ENCODE measurements at regions not wholly inside any gene's neighbourhood (a gene's known extent, or its start where the extent isn't known, plus 50 kb on each side); places are given as distances from the start of the nearest gene placed in this dataset.
"Not testable (repeated sequence)": the region's sequence is repeated elsewhere in the genome, so short reads cannot be mapped to it uniquely, and the experiment has no call there.

DNA sequence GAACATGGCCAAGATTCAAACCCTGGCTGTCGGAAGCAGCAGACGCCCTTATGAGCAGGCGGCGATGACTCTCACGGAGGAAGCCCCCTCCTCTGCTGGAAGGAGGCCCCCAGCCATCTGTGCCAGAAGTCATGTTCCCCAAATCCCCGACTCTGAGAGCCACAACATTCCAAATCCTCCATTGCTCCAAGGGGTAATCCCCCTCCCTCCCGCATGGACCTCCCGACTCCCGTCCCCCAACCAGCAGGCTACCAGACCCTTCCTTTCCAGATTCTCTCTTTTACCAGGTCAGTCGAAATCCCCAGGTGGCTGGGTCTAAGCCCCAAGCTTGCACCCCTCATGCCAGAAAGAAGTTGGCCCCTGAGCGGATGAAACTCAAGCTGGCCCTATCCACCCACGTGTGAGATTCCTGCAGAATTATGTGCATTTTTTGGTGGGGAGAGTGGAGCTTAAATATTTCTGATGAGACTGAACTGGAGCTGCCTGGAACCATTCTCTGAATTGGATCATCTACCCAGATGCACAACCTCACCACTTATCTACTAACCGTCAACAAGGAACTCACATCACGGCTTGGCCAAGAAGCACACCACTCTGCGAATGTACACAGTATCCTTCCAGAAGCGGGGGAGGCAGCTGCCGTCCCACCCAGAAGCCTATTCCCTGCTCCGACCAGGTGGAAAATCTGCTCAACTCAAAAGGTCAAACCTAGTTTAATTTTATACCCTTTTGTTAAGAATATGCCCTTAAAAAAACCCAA, 283.5 kb downstream of the C16orf95 start:
- Histone ChIP-seq H3K36me3 (no peaks in the 10 kb centered on the region), H3K9me3 (no peaks in the 10 kb centered on the region), H3K4me1 (ENCODE audit: insufficient read depth) (peaks cover 5% of the 10 kb centered on the region), H3K27ac (peak overlapping the region in 1 of 2 donors; percentile 25), H3K27me3 (no peaks in the 10 kb centered on the region), H3K4me3 (no peak overlapping the region)
- WGBS, 3 donors: 12 to 21% (median 20%) methylated on average over 18 of the region's 18 CpGs
- peak in 3 of 5 donors; percentile 56 to 73 (median 64) for DNase-seq
- TF ChIP-seq, protein P1, sequence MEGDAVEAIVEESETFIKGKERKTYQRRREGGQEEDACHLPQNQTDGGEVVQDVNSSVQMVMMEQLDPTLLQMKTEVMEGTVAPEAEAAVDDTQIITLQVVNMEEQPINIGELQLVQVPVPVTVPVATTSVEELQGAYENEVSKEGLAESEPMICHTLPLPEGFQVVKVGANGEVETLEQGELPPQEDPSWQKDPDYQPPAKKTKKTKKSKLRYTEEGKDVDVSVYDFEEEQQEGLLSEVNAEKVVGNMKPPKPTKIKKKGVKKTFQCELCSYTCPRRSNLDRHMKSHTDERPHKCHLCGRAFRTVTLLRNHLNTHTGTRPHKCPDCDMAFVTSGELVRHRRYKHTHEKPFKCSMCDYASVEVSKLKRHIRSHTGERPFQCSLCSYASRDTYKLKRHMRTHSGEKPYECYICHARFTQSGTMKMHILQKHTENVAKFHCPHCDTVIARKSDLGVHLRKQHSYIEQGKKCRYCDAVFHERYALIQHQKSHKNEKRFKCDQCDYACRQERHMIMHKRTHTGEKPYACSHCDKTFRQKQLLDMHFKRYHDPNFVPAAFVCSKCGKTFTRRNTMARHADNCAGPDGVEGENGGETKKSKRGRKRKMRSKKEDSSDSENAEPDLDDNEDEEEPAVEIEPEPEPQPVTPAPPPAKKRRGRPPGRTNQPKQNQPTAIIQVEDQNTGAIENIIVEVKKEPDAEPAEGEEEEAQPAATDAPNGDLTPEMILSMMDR (IDR thresholded peaks at IDR 0.05): no peak
- TF ChIP-seq POLR2A (IDR thresholded peaks at IDR 0.05) (no peak), EP300 (IDR thresholded peaks at IDR 0.05) (no peak)
- intact Hi-C loops (cut with DNase I): no loop called here

DNA sequence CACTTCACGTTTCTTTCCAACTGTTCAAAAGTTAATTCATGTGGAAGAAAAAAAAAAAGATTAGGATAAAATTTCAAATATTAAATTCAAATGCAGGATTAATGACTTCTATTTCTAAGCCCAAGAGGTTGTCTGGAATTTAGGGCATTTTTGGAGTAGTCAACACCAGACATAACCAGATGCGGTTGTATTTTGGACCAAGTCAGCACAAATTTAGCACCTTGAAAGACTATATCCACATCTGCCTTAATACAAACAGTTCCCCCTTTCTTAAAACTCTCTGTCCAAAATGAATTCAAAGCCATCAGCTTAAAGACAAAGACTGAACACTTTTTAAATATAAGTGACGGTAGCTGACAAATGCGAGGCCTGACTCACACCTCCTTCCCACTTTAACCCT, 282.9 kb downstream of the C16orf95 start:
- 9 to 15% (median 11%) methylated on average over 4 of the region's 4 CpGs for WGBS, 3 donors
- TF ChIP-seq, protein P1 (IDR thresholded peaks at IDR 0.05): no peak

DNA sequence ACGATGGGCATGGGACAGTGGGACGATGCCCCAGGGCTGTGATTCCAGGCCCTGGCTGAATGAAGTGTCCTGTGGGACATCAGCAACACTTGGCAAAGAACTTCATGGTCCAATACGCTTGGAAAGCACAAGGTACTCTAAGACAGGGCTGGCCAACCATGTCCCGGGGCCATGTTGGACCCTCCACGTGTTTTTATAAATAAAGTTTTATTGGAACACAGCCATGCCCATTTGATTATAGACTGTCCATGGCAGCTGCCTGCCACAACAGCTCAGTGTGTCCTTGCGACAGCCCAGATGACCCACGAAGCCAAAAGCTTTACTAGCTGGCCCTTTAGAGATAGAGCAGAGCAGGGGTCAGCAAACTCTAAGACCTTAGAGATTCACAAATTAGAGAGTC, 282.1 kb downstream of the C16orf95 start:
- intact Hi-C loops (cut with DNase I): no loop called here
- Histone ChIP-seq H3K27me3 (no peaks in the 10 kb centered on the region), H3K36me3 (no peaks in the 10 kb centered on the region), H3K27ac (no peak overlapping the region), H3K4me3 (no peak overlapping the region), H3K4me1 (ENCODE audit: insufficient read depth) (peaks cover 5% of the 10 kb centered on the region), H3K9me3 (no peaks in the 10 kb centered on the region)
- no peak for TF ChIP-seq POLR2A (IDR thresholded peaks at IDR 0.05)
- TF ChIP-seq, protein P1 (IDR thresholded peaks at IDR 0.05): no peak
- TF ChIP-seq EP300 (IDR thresholded peaks at IDR 0.05): no peak
- 89 to 93% (median 90%) methylated on average over 7 of the region's 7 CpGs for WGBS, 3 donors
- no peak for DNase-seq

More for the DNA sequence above, 282.9 kb downstream of the C16orf95 start:
- no peak overlapping the region for H3K4me3 ChIP-seq
- H3K9me3 ChIP-seq: no peaks in the 10 kb centered on the region
- no peaks in the 10 kb centered on the region for H3K36me3 ChIP-seq
- H3K27ac ChIP-seq: no peak overlapping the region
- peaks cover 5% of the 10 kb centered on the region for H3K4me1 ChIP-seq (ENCODE audit: insufficient read depth)
- intact Hi-C loops (cut with DNase I): no loop called here
- H3K27me3 ChIP-seq: no peaks in the 10 kb centered on the region
- DNase-seq: no peak

DNA sequence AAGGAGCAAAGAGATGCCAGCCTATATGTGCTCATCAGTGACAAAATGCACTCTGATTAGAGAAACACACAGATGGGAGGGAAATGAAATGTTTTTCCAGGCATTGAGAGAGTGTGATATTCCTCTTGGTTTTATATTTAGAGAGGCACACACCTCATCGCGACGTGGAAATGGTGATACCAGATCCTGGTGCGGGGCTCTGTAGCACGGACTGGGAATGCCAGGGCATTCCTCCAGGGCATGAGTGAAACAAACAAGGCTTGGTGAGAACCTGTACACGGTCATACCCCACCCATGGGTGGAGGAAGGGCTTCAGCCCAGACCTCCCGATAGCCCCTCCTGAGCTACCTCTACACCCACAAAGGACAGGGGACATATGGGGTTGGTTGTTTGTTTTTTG, 280.2 kb downstream of the C16orf95 start:
- intact Hi-C loops (cut with DNase I): no loop called here
- Histone ChIP-seq H3K27ac (no peak overlapping the region), H3K27me3 (no peaks in the 10 kb centered on the region), H3K4me3 (no peak overlapping the region), H3K9me3 (no peaks in the 10 kb centered on the region), H3K36me3 (no peaks in the 10 kb centered on the region), H3K4me1 (ENCODE audit: insufficient read depth) (peaks cover 5% of the 10 kb centered on the region)
- DNase-seq: no peak
- WGBS, 3 donors: 92 to 95% (median 93%) methylated on average over 7 of the region's 7 CpGs
- TF ChIP-seq, protein P1 (IDR thresholded peaks at IDR 0.05): no peak
- TF ChIP-seq POLR2A (IDR thresholded peaks at IDR 0.05) (no peak), EP300 (IDR thresholded peaks at IDR 0.05) (no peak)

DNA sequence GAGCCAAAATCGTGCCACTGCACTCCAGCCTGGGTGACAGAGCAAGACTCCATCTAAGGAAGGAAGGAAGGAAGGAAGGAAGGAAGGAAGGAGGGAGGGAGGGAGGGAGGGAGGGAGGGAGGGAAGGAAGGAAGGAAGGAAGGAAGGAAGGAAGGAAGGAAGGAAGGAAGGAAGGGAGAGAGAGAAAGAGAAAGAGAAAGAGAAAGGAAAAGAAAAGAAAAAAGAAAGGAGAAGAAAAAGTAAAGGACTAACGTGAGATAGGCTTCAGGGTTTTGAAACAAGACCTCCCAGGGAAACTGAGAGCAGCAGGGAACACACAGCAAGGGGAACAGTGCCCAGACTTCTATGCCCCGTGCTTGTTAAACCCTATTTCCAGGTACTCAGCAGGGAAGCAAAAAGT, 278.7 kb downstream of the C16orf95 start:
- H3K4me1 ChIP-seq (ENCODE audit: insufficient read depth); H3K27ac ChIP-seq; H3K9me3 ChIP-seq; H3K27me3 ChIP-seq; H3K4me3 ChIP-seq; DNase-seq; H3K36me3 ChIP-seq; intact Hi-C loops (cut with DNase I): not testable (repeated sequence)
- WGBS, 3 donors: 85 to 92% (median 87%) methylated on average over 3 of the region's 3 CpGs

All from ovary (tissue), 7 donors.